Panc1 (cell line): ENCODE measurements at regions not wholly inside any gene's neighbourhood (a gene's known extent, or its start where the extent isn't known, plus 50 kb on each side); places are given as distances from the start of the nearest gene placed in this dataset.

Experiments
- SIN3A ChIP-seq: IDR thresholded peaks from 2 replicates; pipeline ENCODE4 v1.6.1; 2012; ENCODE audit warnings: low read depth, mild to moderate bottlenecking, low read length, moderate library complexity, borderline replicate concordance; ENCODE audit not compliant: insufficient read depth
- TF ChIP-seq, protein P1 (sequence below): fragments of 450-650 bp; IDR thresholded peaks from 2 replicates; pipeline ENCODE4 v1.5.1; 2017; ENCODE audit warnings: mild to moderate bottlenecking
- TF ChIP-seq, protein P2 (sequence below), 2 experiments: IDR thresholded peaks; 2 replicates each; pipeline ENCODE4 v1.6.1; 2011 to 2012; ENCODE audit warnings: low read depth in 2 of 2, control low read depth in 1 of 2, low read length in 1 of 2, mild to moderate bottlenecking in 1 of 2, moderate library complexity in 1 of 2; ENCODE audit not compliant: insufficient read depth in 1 of 2

DNA sequence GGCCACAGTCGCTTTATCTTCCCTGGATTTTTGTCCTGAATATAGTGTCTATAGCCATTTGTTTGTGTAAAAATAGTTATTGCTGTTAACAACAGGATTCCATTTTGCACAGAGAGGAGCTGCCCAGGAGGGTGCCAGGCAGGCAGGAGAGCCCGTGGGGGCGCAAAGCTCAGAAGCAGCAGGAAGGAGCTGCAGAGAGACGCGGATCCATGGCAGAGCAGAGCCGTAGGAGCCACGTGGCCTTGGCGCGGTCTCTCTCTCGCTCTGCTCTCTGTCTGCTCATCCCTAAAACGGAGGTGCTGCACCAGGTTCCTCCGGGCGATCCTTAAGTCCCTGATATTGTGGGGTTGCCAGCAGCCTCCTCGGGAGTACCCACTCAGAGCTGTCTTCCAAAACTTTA, 185.3 kb upstream of the MYT1L start:
- TF ChIP-seq, protein P1, sequence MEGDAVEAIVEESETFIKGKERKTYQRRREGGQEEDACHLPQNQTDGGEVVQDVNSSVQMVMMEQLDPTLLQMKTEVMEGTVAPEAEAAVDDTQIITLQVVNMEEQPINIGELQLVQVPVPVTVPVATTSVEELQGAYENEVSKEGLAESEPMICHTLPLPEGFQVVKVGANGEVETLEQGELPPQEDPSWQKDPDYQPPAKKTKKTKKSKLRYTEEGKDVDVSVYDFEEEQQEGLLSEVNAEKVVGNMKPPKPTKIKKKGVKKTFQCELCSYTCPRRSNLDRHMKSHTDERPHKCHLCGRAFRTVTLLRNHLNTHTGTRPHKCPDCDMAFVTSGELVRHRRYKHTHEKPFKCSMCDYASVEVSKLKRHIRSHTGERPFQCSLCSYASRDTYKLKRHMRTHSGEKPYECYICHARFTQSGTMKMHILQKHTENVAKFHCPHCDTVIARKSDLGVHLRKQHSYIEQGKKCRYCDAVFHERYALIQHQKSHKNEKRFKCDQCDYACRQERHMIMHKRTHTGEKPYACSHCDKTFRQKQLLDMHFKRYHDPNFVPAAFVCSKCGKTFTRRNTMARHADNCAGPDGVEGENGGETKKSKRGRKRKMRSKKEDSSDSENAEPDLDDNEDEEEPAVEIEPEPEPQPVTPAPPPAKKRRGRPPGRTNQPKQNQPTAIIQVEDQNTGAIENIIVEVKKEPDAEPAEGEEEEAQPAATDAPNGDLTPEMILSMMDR: no peak
- TF ChIP-seq SIN3A: no peak
- TF ChIP-seq, protein P2, sequence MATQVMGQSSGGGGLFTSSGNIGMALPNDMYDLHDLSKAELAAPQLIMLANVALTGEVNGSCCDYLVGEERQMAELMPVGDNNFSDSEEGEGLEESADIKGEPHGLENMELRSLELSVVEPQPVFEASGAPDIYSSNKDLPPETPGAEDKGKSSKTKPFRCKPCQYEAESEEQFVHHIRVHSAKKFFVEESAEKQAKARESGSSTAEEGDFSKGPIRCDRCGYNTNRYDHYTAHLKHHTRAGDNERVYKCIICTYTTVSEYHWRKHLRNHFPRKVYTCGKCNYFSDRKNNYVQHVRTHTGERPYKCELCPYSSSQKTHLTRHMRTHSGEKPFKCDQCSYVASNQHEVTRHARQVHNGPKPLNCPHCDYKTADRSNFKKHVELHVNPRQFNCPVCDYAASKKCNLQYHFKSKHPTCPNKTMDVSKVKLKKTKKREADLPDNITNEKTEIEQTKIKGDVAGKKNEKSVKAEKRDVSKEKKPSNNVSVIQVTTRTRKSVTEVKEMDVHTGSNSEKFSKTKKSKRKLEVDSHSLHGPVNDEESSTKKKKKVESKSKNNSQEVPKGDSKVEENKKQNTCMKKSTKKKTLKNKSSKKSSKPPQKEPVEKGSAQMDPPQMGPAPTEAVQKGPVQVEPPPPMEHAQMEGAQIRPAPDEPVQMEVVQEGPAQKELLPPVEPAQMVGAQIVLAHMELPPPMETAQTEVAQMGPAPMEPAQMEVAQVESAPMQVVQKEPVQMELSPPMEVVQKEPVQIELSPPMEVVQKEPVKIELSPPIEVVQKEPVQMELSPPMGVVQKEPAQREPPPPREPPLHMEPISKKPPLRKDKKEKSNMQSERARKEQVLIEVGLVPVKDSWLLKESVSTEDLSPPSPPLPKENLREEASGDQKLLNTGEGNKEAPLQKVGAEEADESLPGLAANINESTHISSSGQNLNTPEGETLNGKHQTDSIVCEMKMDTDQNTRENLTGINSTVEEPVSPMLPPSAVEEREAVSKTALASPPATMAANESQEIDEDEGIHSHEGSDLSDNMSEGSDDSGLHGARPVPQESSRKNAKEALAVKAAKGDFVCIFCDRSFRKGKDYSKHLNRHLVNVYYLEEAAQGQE (IDR thresholded peaks at IDR 0.05; ENCODE audit: insufficient read depth in 1 of 2, low read depth in 2 of 2, low read length in 1 of 2): no peak
